ENCODE measurements at regions not wholly inside any gene's neighbourhood (a gene's known extent, or its start where the extent isn't known, plus 50 kb on each side); places are given as distances from the start of the nearest gene placed in this dataset.

DNA sequence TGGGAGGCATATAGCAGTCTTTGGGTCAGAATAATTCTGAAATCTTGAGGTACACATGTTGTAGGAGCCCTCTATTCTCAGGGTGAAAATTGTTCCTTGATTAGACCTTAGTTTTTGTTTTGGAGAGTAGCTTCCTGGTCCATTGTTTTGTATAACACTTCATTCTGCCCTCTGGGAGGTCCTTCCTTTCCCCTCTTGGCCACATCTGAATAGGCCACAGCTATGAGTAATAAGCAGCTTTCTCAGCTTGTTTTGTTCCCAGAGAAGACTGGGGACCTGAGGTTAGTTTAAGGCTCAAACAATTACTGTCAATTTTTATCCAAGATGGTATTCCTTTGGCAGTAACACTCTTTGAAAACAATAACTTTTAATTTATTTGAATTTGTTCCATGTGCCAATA, 72.6 kb upstream of the NOL4 start:
- TF ChIP-seq, protein P1, sequence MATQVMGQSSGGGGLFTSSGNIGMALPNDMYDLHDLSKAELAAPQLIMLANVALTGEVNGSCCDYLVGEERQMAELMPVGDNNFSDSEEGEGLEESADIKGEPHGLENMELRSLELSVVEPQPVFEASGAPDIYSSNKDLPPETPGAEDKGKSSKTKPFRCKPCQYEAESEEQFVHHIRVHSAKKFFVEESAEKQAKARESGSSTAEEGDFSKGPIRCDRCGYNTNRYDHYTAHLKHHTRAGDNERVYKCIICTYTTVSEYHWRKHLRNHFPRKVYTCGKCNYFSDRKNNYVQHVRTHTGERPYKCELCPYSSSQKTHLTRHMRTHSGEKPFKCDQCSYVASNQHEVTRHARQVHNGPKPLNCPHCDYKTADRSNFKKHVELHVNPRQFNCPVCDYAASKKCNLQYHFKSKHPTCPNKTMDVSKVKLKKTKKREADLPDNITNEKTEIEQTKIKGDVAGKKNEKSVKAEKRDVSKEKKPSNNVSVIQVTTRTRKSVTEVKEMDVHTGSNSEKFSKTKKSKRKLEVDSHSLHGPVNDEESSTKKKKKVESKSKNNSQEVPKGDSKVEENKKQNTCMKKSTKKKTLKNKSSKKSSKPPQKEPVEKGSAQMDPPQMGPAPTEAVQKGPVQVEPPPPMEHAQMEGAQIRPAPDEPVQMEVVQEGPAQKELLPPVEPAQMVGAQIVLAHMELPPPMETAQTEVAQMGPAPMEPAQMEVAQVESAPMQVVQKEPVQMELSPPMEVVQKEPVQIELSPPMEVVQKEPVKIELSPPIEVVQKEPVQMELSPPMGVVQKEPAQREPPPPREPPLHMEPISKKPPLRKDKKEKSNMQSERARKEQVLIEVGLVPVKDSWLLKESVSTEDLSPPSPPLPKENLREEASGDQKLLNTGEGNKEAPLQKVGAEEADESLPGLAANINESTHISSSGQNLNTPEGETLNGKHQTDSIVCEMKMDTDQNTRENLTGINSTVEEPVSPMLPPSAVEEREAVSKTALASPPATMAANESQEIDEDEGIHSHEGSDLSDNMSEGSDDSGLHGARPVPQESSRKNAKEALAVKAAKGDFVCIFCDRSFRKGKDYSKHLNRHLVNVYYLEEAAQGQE (IDR thresholded peaks at IDR 0.05; ENCODE audit: unreplicated experiment) = no peak
- TF ChIP-seq, protein P2, sequence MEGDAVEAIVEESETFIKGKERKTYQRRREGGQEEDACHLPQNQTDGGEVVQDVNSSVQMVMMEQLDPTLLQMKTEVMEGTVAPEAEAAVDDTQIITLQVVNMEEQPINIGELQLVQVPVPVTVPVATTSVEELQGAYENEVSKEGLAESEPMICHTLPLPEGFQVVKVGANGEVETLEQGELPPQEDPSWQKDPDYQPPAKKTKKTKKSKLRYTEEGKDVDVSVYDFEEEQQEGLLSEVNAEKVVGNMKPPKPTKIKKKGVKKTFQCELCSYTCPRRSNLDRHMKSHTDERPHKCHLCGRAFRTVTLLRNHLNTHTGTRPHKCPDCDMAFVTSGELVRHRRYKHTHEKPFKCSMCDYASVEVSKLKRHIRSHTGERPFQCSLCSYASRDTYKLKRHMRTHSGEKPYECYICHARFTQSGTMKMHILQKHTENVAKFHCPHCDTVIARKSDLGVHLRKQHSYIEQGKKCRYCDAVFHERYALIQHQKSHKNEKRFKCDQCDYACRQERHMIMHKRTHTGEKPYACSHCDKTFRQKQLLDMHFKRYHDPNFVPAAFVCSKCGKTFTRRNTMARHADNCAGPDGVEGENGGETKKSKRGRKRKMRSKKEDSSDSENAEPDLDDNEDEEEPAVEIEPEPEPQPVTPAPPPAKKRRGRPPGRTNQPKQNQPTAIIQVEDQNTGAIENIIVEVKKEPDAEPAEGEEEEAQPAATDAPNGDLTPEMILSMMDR (conservative IDR thresholded peaks at IDR 0.05; ENCODE audit: low read depth in 2 of 2) = no peak
- TF ChIP-seq EZH2 (IDR thresholded peaks at IDR 0.05; ENCODE audit: low read depth, unreplicated experiment) = no peak
- no peak for TF ChIP-seq POLR2AphosphoS5 (IDR thresholded peaks at IDR 0.05; ENCODE audit: low read depth)
- no peak for TF ChIP-seq ZNF331 (CRISPR knock-in tag; IDR thresholded peaks at IDR 0.05; ENCODE audit: low read depth)
- no peak for TF ChIP-seq EZH2phosphoT487 (IDR thresholded peaks at IDR 0.05; ENCODE audit: unreplicated experiment)
- TF ChIP-seq CREB1 (CRISPR knock-in tag; IDR thresholded peaks at IDR 0.05; ENCODE audit: low read depth) = no peak

Data from GM23338 (cell line).